Thyroid gland (tissue), 4 donors: ENCODE measurements at regions not wholly inside any gene's neighbourhood (a gene's known extent, or its start where the extent isn't known, plus 50 kb on each side); places are given as distances from the start of the nearest gene placed in this dataset.

Experiments
- DNase-seq, 2 donors: peaks; one replicate each; pipeline ENCODE4 v3.0.0-alpha.2; 2019
- H3K27ac ChIP-seq, 3 donors: fragments of 200-600 bp; sonication (generic); 1 replicate in 2 of 3; 2 replicates in 1 of 3; pipeline ENCODE4 v1.5.1; 2016 to 2019; ENCODE audit warnings: mild to moderate bottlenecking in 1 of 3, moderate library complexity in 1 of 3
- H3K27me3 ChIP-seq: fragments of 200-600 bp; sonication (generic); one replicate; pipeline ENCODE4 v1.5.1; 2019
- H3K36me3 ChIP-seq, 2 donors: fragments of 200-600 bp; sonication (generic); one replicate each; pipeline ENCODE4 v1.5.1; 2016 to 2019
- H3K4me1 ChIP-seq, 2 donors: fragments of 200-600 bp; sonication (generic); one replicate each; pipeline ENCODE4 v1.5.1; 2017 to 2019
- H3K4me3 ChIP-seq, 3 donors: fragments of 200-600 bp; sonication (generic); replicated peaks in 1 of 3; 1 replicate in 2 of 3; 2 replicates in 1 of 3; pipeline ENCODE4 v1.5.1; 2016; ENCODE audit warnings: mild to moderate bottlenecking in 1 of 3
- H3K9me3 ChIP-seq: fragments of 200-600 bp; sonication (generic); one replicate; pipeline ENCODE4 v1.5.1; 2017
- CTCF ChIP-seq, 6 experiments: fragments of 200-600 bp in 3 of 6; fragments of 450-650 bp in 3 of 6; sonication (generic) in 3 of 6; IDR thresholded peaks; one replicate each; pipeline ENCODE4 v1.5.1; 2016 to 2019; ENCODE audit warnings: antibody characterized with exemption in 6 of 6, mild to moderate bottlenecking in 2 of 6, inconsistent platforms in 1 of 6, moderate library complexity in 1 of 6
- POLR2A ChIP-seq, 2 donors: fragments of 450-650 bp; IDR thresholded peaks; one replicate each; pipeline ENCODE4 v1.6.1; 2017; ENCODE audit warnings: antibody characterized with exemption in 2 of 2, mild to moderate bottlenecking in 2 of 2, moderate library complexity in 1 of 2
- WGBS, 2 donors: methylation state at CpG; one replicate each; pipeline ENCODE4 v1.1.5; 2017; 5-methylcytosine and 5-hydroxymethylcytosine counted together
- intact Hi-C: fragments of 100-400 bp; cut with DNase I; formaldehyde crosslinking; loops from one replicate; pipeline ENCODE4 v1.15.1; 2023

GRCh38 chr6:168725802-168726201 lies 284.8 kb downstream of the SMOC2 start:
- H3K27ac ChIP-seq = no peak overlapping the region
- intact Hi-C loops = no loop called here
- H3K27me3 ChIP-seq = no peaks in the 10 kb centered on the region
- WGBS, 2 donors = 63 to 64% methylated on average over 12 of the region's 12 CpGs
- no peak for TF ChIP-seq POLR2A (IDR thresholded peaks at IDR 0.05)
- no peak for TF ChIP-seq CTCF (IDR thresholded peaks at IDR 0.05)
- no peaks in the 10 kb centered on the region for H3K4me1 ChIP-seq
- no peaks in the 10 kb centered on the region for H3K36me3 ChIP-seq
- H3K4me3 ChIP-seq = no peak overlapping the region
- DNase-seq = no peak
- no peaks in the 10 kb centered on the region for H3K9me3 ChIP-seq

DNA sequence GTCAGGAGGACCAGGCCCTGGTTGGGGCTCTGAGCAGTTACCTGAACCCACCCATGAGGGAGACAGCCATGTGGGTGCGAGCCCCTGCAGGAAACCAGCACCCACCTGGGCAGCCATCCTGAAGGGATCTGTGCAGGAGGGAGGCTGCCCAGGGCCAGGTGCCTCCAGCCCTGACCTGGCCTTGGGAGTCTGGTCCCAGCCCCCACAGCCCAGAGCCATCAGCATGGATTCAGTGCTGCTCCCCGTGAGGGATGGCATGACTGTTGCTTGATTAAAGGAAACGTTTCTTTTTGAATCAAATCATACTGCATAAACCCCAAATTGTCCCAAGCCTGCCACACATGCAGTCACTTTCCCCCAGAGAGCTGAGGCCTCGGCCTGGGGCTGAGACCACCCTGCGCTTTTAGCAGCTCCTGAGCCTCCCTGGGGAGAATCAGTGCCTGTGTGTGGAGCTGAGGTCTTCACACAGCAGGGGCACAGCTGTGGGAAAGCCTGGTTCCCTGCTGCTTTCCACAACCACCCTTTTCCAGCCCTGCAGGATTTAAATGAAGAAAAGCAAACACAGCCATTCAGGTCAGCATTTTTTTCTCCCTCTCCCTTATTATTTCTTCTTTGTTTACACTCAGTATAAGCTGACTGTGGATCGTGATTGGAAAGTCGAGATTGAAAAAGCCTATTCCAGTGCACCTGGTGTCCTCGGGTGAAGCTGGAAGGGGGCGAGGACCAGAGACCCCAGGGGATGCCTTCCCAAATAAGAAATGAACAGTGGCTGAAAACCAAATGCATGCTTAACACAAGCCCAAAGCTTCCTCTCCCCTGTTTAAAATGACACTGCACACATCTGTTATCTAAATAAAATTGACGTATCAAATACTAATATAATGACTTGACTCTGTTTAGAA lies 283.9 kb downstream of the SMOC2 start:
- no peak overlapping the region for H3K4me3 ChIP-seq
- H3K27me3 ChIP-seq = no peaks in the 10 kb centered on the region
- 84 to 85% methylated on average over 9 to 10 of the region's 10 CpGs for WGBS, 2 donors
- H3K9me3 ChIP-seq = no peaks in the 10 kb centered on the region
- no peaks in the 10 kb centered on the region for H3K36me3 ChIP-seq
- intact Hi-C loops = no loop called here
- no peak for TF ChIP-seq POLR2A (IDR thresholded peaks at IDR 0.05)
- TF ChIP-seq CTCF (IDR thresholded peaks at IDR 0.05) = no peak
- no peak overlapping the region for H3K27ac ChIP-seq
- no peak for DNase-seq
- H3K4me1 ChIP-seq = no peaks in the 10 kb centered on the region

DNA sequence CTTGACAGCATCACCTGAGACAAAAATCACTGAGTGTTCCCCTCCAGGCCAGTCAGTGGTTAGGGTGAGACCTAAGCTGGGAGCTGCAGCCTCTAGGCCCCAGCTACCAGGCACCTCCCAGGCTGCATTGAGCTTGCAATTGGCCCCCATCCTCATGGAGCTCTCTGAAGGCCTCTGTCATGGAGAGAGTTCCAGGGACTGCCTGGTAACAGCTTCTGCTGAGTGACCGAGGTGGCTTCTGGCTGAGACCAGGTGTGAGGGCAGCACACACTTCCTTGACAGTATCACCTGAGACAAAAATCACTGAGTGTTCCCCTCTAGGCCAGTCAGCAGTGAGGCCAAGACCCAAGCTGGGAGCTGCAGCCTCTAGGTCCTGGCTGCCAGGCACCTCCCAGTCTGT lies 283.0 kb downstream of the SMOC2 start:
- Histone ChIP-seq H3K4me1 (no peaks in the 10 kb centered on the region), H3K4me3 (no peak overlapping the region), H3K27ac (no peak overlapping the region), H3K27me3 (no peaks in the 10 kb centered on the region), H3K9me3 (no peaks in the 10 kb centered on the region), H3K36me3 (no peaks in the 10 kb centered on the region)
- 71 to 100% methylated on average over 1 of the region's 1 CpG for WGBS, 2 donors
- DNase-seq = no peak
- TF ChIP-seq POLR2A (IDR thresholded peaks at IDR 0.05) (no peak), CTCF (IDR thresholded peaks at IDR 0.05) (no peak)
- intact Hi-C loops = no loop called here

GRCh38 chr6:168722397-168722796 lies 281.4 kb downstream of the SMOC2 start:
- intact Hi-C loops = no loop called here
- no peaks in the 10 kb centered on the region for H3K9me3 ChIP-seq
- WGBS, 2 donors = 90 to 95% methylated on average over 4 of the region's 4 CpGs
- no peak overlapping the region for H3K27ac ChIP-seq
- no peaks in the 10 kb centered on the region for H3K36me3 ChIP-seq
- TF ChIP-seq POLR2A (IDR thresholded peaks at IDR 0.05) (no peak), CTCF (IDR thresholded peaks at IDR 0.05) (no peak)
- no peaks in the 10 kb centered on the region for H3K4me1 ChIP-seq
- H3K27me3 ChIP-seq = no peaks in the 10 kb centered on the region
- H3K4me3 ChIP-seq = no peak overlapping the region
- no peak for DNase-seq

GRCh38 chr6:168721571-168721970 lies 280.6 kb downstream of the SMOC2 start:
- intact Hi-C loops = no loop called here
- Histone ChIP-seq H3K27me3 (no peaks in the 10 kb centered on the region), H3K36me3 (no peaks in the 10 kb centered on the region), H3K4me3 (no peak overlapping the region), H3K9me3 (no peaks in the 10 kb centered on the region), H3K27ac (no peak overlapping the region), H3K4me1 (no peaks in the 10 kb centered on the region)
- WGBS, 2 donors = 75 to 83% methylated on average over 6 of the region's 6 CpGs
- no peak for DNase-seq
- no peak for TF ChIP-seq POLR2A (IDR thresholded peaks at IDR 0.05)
- no peak for TF ChIP-seq CTCF (IDR thresholded peaks at IDR 0.05)
